Fibroblast of villous mesenchyme (primary cell): ENCODE measurements at regions not wholly inside any gene's neighbourhood (a gene's known extent, or its start where the extent isn't known, plus 50 kb on each side); places are given as distances from the start of the nearest gene placed in this dataset.
"Not testable (repeated sequence)": the region's sequence is repeated elsewhere in the genome, so short reads cannot be mapped to it uniquely, and the experiment has no call there.

Experiments
- DNase-seq: peaks from one replicate; pipeline ENCODE4 v3.0.0-alpha.2; 2010; ENCODE audit warnings: low read depth
- H3K4me3 ChIP-seq: 2 replicates; pipeline ENCODE4 v1.5.1; 2011; ENCODE audit warnings: low read depth, mild to moderate bottlenecking, low read length
- TF ChIP-seq, protein P1 (sequence below): IDR thresholded peaks from 2 replicates; pipeline ENCODE4 v1.5.1; 2012; ENCODE audit warnings: low read depth, mild to moderate bottlenecking, low read length; ENCODE audit not compliant: insufficient read depth

DNA sequence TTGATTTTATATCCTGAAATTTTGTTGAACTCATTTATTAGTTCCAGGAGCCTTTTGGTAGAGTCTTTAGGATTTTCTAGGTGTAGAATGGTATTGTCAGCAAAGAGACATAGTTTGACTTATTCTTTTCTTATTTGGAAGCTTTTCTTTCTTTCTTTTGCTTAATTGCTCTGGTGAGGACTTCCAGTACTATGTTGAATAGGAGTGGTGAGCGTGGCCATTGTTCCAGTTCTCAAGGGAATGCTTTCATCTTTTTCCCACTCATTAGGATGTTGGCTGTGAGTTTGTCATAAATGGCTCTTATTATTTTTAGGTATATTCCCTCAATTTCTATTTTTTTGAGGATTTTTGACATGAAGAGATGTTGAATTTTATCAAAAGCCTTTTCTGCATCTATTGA is 182.2 kb upstream of the SPRY2 start:
- TF ChIP-seq, protein P1, sequence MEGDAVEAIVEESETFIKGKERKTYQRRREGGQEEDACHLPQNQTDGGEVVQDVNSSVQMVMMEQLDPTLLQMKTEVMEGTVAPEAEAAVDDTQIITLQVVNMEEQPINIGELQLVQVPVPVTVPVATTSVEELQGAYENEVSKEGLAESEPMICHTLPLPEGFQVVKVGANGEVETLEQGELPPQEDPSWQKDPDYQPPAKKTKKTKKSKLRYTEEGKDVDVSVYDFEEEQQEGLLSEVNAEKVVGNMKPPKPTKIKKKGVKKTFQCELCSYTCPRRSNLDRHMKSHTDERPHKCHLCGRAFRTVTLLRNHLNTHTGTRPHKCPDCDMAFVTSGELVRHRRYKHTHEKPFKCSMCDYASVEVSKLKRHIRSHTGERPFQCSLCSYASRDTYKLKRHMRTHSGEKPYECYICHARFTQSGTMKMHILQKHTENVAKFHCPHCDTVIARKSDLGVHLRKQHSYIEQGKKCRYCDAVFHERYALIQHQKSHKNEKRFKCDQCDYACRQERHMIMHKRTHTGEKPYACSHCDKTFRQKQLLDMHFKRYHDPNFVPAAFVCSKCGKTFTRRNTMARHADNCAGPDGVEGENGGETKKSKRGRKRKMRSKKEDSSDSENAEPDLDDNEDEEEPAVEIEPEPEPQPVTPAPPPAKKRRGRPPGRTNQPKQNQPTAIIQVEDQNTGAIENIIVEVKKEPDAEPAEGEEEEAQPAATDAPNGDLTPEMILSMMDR, result no peak
- no peak for DNase-seq
- H3K4me3 ChIP-seq, result no peak overlapping the region

DNA sequence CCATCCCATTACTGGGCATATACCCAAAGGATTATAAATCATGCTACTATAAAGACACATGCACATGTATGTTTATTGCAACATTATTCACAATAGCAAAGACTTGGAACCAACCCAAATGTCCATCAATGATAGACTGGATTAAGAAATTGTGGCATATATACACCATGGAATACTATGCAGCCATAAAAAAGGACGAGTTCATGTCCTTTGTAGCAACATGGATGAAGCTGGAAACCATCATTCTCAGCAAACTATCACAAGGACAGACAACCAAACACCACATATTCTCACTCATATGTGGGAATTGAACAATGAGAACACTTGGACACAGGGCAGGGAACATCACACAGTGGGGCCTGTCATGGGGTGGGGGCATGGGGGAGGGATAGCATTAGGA is 181.5 kb upstream of the SPRY2 start:
- DNase-seq, H3K4me3 ChIP-seq: not testable (repeated sequence)

DNA sequence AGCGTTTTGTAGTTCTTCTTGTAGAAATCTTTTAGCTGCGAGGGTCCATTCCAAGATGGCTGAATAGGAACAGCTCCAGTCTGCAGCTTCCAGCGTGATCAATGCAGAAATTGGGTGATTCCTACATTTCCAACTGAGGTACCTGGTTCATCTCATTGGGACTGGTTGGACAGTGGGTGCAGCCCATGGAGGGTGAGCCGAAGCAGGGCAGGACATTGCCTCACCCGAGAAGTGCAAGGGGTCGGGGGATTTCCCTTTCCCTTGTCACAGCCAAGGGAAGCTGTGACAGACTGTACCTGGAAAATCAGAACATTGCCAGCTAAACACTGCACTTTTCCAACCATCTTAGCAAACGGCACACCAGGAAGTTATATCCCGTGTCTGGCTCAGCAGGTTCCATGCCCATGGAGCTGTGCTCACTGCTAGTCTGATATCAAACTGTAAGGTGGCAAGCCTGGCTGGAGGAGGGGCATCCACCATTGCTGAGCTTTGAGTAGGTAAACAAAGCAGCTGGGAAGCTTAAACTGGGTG is 176.0 kb upstream of the SPRY2 start:
- no peak overlapping the region for H3K4me3 ChIP-seq
- no peak for DNase-seq
- TF ChIP-seq, protein P1, result no peak

DNA sequence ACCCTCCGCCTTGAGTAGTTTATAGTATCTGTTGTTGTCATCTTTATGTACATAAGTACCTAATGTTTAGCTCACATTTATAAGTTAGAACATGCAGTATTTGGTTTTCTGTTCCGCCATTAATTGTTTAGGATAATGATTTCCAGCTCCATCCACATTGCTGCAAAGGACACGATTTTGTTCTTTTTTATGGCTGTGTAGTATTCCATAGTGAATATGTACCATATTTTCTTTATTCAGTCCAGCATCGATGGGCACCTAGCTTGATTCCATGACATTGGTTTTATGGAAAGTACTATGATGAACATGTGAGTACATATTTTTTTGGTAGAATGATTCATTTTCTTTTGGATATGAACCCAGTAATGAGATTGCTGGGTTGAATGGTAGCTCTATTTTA is 174.4 kb upstream of the SPRY2 start:
- H3K4me3 ChIP-seq, result no peak overlapping the region
- TF ChIP-seq, protein P1, result no peak
- no peak for DNase-seq

DNA sequence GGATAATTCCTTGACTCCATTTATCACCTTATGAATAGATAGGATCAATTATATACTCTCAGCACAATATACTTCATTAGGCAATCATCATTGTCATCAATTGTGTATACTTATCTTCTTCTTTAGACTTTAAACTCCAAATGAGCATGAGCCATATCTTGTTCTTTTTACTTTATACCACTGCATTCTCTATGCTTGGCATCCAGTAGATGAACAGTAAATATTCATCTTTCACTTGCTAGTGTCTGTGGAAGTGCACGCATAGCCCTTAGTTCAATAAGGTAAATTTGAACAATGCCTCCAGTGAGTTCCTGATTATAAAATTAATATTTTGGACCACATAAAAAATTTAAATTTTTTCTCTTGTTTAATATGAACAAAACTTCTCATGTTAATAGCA is 172.3 kb upstream of the SPRY2 start:
- DNase-seq, result no peak
- TF ChIP-seq, protein P1, result no peak
- no peak overlapping the region for H3K4me3 ChIP-seq

DNA sequence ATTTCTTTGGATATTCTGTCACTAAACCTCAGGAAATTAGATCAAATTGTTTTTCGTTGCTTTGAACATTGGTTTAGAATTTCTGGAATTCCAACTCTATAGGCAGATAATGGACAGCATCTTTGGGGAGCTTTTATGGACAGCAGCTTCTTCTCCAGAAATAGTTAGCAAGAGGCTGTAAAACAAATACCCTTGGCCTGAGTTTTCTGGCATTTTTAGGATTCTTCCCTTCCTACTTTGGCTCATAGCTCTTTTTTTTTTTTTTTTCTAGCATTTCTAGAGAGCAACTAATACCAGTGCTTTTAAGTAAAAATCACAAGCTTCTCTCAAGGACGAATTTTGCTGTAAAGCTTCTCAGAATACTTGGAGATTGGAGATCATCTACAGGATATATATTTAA is 169.8 kb upstream of the SPRY2 start:
- DNase-seq, result no peak
- no peak overlapping the region for H3K4me3 ChIP-seq
- TF ChIP-seq, protein P1, result no peak

DNA sequence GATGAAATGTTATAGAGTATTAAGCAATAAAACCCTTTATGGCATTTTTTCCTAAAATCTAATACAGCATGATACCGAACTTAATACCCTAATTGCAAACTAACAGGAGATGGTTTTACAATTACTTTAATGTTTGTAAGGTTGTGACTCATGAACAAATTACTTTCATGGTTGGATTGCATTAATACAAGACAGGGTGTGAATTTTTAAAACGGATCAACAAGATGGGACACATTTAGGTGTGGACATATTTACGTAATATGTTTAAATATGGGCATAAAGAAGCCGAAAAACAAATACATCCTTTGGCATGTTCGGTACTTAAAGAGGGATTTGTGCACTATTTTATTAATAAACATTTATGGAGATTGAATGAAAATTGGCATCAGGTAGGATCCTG is 168.3 kb upstream of the SPRY2 start:
- H3K4me3 ChIP-seq, result no peak overlapping the region
- no peak for DNase-seq
- TF ChIP-seq, protein P1, result no peak
